Mononuclear cell (primary cell): ENCODE measurements at regions not wholly inside any gene's neighbourhood (a gene's known extent, or its start where the extent isn't known, plus 50 kb on each side); places are given as distances from the start of the nearest gene placed in this dataset.

Experiments
- H3K27me3 ChIP-seq: 2 replicates; pipeline ENCODE4 v1.6.0; 2011; ENCODE audit warnings: low read length, control low read depth; ENCODE audit not compliant: insufficient read depth
- H3K4me1 ChIP-seq: 2 replicates; pipeline ENCODE4 v1.5.1; 2011; ENCODE audit warnings: mild to moderate bottlenecking, low read length, control low read depth; ENCODE audit not compliant: insufficient read depth
- H3K4me3 ChIP-seq: 2 replicates; pipeline ENCODE4 v1.5.1; 2011; ENCODE audit warnings: mild to moderate bottlenecking, low read length, moderate library complexity
- H3K9me3 ChIP-seq: 2 replicates; pipeline ENCODE4 v1.5.1; 2011; ENCODE audit warnings: low read depth, mild to moderate bottlenecking, control low read depth, low read length

DNA sequence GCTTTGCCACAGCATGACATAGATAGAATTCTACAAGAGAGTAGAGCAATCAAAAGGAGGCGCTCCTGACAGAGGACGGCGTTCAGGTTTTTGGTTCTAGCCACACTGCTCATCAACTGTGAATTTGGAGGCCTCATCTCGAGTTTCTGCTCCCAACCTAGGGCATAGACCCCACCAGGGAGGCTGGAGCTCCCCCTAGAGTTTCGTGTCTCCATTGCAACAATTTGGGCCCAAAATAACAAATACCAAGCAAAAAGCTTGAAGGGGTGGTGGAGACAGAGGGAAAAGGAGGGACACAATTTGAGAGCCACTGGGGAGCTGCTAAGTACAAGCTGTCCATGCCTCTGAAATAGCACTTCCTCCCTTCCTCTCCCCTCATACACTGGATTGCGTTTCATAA lies 297.0 kb downstream of the GPATCH2 start:
- H3K4me1 ChIP-seq, result no peaks in the 10 kb centered on the region
- no peaks in the 10 kb centered on the region for H3K27me3 ChIP-seq
- no peak overlapping the region for H3K4me3 ChIP-seq
- H3K9me3 ChIP-seq, result no peaks in the 10 kb centered on the region

DNA sequence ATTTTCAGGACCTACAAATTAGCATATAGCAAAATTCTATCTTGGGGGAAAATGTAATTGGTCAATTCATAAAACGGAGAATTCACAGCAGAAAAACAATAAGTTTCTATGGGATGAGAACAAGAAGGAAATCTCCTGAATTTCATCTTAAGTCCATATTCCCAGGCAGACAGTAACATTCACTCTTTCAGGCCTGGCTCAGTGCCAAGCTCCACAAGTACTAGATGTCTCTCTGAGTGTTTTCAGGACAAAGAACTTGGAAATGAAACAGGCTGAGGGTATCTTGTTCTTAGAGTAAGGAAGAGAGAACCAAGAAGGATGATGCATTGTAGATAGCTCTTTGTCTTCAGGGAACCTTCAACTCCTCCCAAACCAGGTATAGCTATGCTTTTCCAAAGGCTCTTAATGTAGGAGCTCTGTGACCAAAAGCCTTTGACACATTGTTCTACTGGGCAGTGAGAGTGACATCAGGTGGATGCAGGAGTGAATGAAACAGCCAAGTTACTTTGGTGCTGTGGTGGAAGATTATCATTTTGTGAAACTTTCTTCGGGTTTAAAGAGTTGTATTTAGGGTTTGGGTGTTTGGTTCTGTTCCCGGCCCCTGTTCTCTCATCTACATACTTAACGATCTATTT lies 298.3 kb downstream of the GPATCH2 start:
- no peaks in the 10 kb centered on the region for H3K9me3 ChIP-seq
- H3K27me3 ChIP-seq, result no peaks in the 10 kb centered on the region
- no peak overlapping the region for H3K4me3 ChIP-seq
- H3K4me1 ChIP-seq, result no peaks in the 10 kb centered on the region

DNA sequence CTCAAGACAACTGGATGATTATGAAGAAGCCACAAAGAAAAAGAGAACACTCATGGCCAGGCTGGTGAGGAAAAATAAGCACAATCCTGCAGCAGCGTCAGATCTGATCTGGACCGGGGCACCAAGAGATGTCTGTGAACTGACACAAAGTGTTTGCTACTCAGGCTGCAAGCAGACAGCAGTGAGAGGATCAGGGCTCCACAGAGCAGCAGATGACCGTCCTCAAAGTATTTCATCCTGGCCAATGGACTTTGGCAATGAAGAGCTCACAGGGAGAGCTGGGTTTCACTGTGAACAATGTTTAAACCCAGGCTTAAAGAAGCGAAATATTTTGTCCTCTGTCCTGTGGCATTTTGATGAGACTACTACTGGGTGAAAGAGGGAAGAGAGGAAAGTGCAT lies 299.2 kb downstream of the GPATCH2 start:
- no peaks in the 10 kb centered on the region for H3K27me3 ChIP-seq
- H3K9me3 ChIP-seq, result no peaks in the 10 kb centered on the region

DNA sequence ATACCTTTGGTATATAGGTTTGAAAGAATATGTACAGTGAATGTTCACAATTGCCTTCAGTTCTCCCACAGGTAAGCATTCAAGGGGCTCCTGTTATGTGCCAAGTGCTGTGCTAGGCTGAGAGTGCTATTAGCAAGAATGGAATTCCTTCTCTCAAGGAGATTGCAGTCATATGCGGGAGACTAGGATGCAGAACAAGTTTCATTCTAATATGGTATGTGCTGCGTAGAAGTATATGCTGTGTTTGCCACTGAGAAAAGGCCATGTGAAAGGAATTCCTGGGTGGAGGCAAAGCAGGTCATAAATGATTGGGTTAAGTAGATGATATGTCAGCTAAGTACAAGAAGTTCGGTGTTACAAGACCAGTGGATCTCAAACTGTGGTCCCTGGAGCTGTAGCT lies 303.0 kb downstream of the GPATCH2 start:
- H3K4me1 ChIP-seq, result no peaks in the 10 kb centered on the region
- H3K9me3 ChIP-seq, result no peaks in the 10 kb centered on the region
- H3K27me3 ChIP-seq, result no peaks in the 10 kb centered on the region
- H3K4me3 ChIP-seq, result no peak overlapping the region

More for the DNA sequence above, 299.2 kb downstream of the GPATCH2 start:
- H3K4me3 ChIP-seq, result no peak overlapping the region
- no peaks in the 10 kb centered on the region for H3K4me1 ChIP-seq

DNA sequence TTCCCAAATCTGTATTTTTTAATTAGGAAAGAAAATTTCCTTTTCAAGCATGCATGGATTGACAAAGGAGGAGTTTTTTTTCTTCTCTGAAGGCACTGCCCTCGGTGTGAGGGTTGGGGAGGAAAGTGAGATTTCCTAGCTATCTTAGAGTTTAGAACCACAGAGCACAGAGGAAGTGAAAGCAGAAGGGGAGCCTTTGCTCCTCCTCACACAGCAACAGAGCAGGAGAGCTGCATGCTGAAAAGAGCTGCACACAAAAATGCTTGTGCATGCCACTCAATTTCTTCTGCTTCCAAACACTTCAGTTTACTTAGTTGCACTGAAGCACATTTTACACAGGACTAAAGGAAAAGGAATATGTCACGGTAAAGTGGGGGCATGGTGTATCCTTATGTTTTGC lies 308.1 kb downstream of the GPATCH2 start:
- H3K9me3 ChIP-seq, result no peaks in the 10 kb centered on the region
- no peaks in the 10 kb centered on the region for H3K27me3 ChIP-seq
- no peaks in the 10 kb centered on the region for H3K4me1 ChIP-seq
- no peak overlapping the region for H3K4me3 ChIP-seq

DNA sequence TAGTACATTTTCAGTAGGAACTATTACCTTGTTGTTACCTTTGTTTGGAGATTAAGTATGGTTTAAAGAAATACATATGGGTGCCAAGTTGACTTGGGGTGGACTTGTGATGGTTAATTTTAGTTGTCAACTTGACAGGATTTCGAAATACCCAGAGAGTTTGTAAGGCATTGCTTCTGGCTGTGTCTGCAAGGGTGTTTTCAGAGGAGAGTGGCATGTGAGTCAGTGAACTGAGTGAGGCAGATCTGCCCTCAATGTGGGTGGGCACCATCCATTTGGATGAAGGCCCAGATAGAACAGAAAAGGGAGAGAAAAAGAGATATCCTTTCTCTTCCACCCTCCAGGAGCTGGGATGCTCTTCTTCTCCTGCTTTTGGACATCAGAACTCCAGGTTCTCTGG lies 315.5 kb downstream of the GPATCH2 start:
- no peaks in the 10 kb centered on the region for H3K27me3 ChIP-seq
- no peaks in the 10 kb centered on the region for H3K4me1 ChIP-seq
- no peaks in the 10 kb centered on the region for H3K9me3 ChIP-seq
- H3K4me3 ChIP-seq, result no peak overlapping the region

DNA sequence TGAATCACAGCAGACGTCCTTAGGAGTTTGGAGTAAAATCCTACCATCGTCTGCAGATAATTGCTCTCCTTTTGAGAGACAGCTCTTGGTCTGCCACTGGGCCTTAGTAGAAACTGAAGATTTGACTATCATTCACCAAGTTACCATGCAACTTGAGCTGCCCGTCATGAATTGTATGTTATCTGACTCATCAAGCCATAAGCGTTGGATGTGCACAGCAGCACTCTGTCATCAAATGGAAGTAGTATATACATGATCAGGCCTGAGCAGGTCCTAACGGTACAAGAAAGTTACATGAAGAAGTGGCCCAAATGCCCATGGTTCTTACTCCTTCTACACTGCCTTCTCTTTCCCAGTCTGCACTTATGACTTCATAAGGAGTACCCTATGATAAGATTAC lies 317.8 kb downstream of the GPATCH2 start:
- H3K9me3 ChIP-seq, result no peaks in the 10 kb centered on the region
- no peaks in the 10 kb centered on the region for H3K4me1 ChIP-seq
- no peak overlapping the region for H3K4me3 ChIP-seq
- H3K27me3 ChIP-seq, result no peaks in the 10 kb centered on the region

DNA sequence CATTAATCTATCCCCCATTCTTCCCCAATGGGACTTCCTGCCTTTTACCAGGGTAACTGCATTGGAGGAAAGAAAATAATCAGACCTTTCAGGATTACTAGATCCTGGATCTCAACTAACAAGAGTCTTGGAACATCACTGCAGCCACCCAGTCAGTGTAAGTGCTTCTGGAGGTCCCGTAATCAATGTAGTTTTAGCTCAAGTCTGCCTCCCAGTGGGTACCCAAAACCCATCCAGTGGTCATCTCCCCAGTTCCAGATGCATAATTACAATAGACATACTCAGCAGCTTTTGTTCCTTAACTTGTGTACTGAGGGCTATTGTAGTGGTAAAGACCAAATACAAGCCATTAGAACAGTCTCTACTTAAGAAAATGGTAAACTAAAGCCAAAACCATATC lies 319.1 kb downstream of the GPATCH2 start:
- Histone ChIP-seq H3K4me1 (no peaks in the 10 kb centered on the region), H3K4me3 (no peak overlapping the region), H3K27me3 (no peaks in the 10 kb centered on the region), H3K9me3 (no peaks in the 10 kb centered on the region)

DNA sequence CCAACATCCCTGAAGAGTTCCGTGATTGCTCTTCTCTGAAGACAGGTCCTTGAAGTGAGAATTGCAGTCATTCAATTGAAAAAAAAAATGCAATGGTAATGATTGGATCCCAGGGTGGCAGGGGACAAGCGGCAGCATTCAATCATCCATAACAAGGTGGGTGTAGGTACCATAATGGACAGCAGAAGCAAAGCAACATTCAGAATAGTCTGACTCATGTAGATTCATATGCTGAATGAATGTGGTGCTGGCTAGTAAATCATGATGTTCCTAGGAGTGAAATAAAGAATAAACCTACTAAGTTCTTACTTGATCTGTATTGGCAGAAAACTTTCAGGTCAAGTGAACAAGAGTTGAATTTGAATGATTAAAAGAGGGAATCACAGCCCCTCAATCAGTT lies 319.6 kb downstream of the GPATCH2 start:
- Histone ChIP-seq H3K4me1 (no peaks in the 10 kb centered on the region), H3K9me3 (no peaks in the 10 kb centered on the region), H3K4me3 (no peak overlapping the region), H3K27me3 (no peaks in the 10 kb centered on the region)

DNA sequence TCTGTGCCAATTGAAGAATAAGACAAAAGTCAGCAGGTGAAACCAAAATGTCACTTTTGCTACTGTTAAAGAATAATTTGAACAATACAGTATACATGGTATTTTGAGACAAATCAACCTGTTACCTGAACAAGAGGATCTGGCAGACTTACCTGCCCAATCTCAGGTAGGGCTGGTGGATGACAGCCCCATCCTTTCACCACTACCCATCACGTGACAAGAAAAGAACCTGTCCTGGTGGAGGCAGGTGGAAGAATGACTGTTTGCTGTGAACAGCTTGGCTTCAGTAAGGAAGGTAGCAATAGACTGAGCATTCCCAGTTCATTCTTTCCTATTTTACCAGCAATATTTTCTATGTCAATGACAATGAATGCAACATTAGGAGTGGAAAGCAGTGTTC lies 349.6 kb downstream of the GPATCH2 start:
- Histone ChIP-seq H3K27me3 (no peaks in the 10 kb centered on the region), H3K9me3 (no peaks in the 10 kb centered on the region), H3K4me3 (no peak overlapping the region), H3K4me1 (no peaks in the 10 kb centered on the region)

DNA sequence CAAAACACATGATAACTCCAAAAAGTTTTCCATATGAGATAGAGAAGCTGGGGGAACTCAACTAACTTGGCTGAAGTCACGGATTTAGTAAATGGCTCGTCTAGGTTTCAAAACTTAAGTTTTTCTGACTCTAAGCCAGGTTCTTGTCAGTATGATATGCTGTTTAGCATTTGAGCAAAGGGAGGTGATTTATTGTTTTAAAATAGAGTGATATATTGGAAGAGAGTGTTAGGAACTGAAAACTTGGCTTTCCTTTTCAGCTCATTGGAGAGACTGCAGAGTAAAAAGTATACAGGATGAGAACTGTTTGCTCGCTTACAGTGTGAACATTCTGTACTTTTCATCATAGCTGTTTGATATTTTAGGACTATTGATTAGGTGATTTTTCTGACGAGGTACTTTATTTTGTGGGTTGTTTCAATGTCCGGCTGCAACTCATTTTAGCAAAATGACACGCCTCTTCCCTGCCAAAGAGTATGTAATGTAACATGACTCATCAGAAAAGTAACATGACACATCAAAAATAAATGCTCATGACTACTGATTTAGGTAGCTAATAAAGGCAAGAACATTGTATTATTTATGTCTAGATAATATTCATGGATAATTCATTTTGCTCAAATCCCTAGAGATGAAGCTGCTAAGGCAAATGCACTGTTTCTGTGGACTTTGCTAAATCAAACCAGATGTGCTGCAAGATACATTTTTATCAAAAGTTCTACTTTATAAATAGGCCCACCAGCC lies 355.1 kb downstream of the GPATCH2 start:
- Histone ChIP-seq H3K4me1 (no peaks in the 10 kb centered on the region), H3K27me3 (no peaks in the 10 kb centered on the region), H3K9me3 (no peaks in the 10 kb centered on the region), H3K4me3 (no peak overlapping the region)

DNA sequence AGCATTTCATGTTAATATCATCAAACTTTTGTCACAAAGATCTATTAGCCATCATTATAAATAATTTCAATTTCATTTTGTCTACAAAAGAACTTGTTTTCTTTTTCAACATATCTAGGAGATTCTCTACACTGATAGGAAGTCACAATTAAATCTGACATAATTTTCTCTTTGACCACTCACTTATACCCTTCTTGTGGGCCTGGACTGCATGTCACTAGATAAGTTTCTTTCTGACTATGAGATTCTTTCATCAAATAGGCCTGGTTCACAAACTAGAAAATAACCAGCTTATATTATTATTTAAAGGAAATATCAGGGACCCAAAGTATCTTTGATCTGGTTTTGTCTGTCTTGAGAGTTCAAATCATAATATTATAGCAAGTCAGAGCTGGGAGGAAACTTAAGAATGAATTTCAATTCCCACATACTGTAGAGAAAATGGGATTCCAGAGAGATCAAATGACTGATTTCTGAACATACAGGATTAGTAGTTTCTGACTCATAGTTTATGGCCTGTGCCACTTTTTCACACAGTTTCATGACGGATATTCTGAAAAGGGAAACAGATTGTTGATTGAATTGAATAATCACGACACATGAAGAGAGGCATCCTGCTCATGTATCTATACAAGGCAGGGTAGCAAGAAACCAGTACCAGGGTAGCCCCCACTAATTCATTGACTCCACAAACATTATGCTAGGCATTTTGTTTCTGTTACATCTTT lies 355.8 kb downstream of the GPATCH2 start:
- no peaks in the 10 kb centered on the region for H3K27me3 ChIP-seq
- no peaks in the 10 kb centered on the region for H3K4me1 ChIP-seq
- H3K9me3 ChIP-seq, result no peaks in the 10 kb centered on the region
- H3K4me3 ChIP-seq, result no peak overlapping the region

DNA sequence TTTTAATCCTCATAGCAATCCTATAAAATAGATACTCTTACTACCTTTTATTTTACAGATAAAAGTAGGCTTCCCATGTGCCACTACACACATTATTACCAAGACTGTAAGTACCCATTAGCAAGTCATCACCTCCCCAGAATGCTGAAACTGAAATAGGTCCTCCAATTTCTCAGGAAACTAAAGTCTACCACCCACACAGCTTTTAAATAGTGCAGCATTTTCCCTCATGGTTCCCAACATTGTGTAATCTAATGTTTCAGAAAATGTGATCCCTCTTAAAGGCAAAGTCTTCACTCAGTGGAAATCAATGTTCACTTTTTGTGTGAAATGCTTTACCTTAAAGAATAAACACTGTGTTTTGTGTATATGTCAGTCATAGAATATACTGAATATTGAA lies 356.5 kb downstream of the GPATCH2 start:
- no peaks in the 10 kb centered on the region for H3K27me3 ChIP-seq
- no peaks in the 10 kb centered on the region for H3K4me1 ChIP-seq
- no peaks in the 10 kb centered on the region for H3K9me3 ChIP-seq
- no peak overlapping the region for H3K4me3 ChIP-seq

DNA sequence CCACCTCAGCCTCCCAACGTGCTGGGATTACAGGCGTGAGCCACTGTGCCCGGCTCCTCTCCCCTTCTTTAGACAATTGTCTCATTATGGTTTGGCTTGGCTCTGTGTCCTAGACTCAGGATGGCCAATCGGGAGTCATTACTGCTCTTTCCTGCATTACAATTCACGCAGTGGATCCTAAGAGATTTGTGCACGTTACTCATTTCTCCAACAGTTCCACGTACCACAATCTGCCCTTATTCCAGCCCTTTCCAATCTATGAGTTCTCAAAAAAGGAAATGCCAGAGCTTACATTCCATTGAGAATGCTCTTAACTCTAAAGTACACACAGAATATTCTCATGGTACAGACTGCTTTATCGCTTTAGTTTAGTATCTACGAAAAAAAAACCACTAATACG lies 357.0 kb downstream of the GPATCH2 start:
- Histone ChIP-seq H3K4me1 (no peaks in the 10 kb centered on the region), H3K27me3 (no peaks in the 10 kb centered on the region), H3K4me3 (no peak overlapping the region), H3K9me3 (no peaks in the 10 kb centered on the region)

DNA sequence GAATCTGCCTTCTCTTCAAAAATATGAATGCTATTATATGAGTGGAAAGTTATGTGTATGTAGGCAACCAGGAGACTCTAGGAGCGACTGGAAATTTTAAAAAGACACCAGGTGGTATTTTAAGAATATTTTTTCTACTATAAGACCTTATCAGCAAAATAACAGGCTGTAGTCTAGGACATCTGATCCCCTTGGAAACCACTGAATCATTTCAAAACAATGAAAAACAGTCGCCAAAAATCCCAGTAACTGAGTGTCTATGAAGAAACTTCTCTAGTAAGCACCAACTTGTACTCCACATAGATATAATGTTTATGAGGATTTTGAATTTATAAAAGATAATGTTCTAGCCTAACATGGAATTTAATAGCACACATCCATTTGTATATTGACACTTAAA lies 358.5 kb downstream of the GPATCH2 start:
- no peaks in the 10 kb centered on the region for H3K9me3 ChIP-seq
- no peaks in the 10 kb centered on the region for H3K4me1 ChIP-seq
- no peak overlapping the region for H3K4me3 ChIP-seq
- no peaks in the 10 kb centered on the region for H3K27me3 ChIP-seq
